Tibial nerve (tissue), 4 donors: ENCODE measurements at regions not wholly inside any gene's neighbourhood (a gene's known extent, or its start where the extent isn't known, plus 50 kb on each side); places are given as distances from the start of the nearest gene placed in this dataset.

Source experiments
- EP300 ChIP-seq, 2 donors: sonication (generic); formaldehyde crosslinking; IDR thresholded peaks; one replicate each; pipeline ENCODE4 v1.6.1; 2017; ENCODE audit warnings: antibody characterized with exemption in 2 of 2, mild to moderate bottlenecking in 1 of 2
- POLR2A ChIP-seq, 2 donors: fragments of 450-650 bp; IDR thresholded peaks; one replicate each; pipeline ENCODE4 v1.6.1; 2017; ENCODE audit warnings: antibody characterized with exemption in 2 of 2, mild to moderate bottlenecking in 2 of 2, moderate library complexity in 2 of 2
- TF ChIP-seq, protein P1 (sequence below), 5 experiments: fragments of 200-600 bp in 3 of 5; fragments of 450-650 bp in 2 of 5; sonication (generic) in 3 of 5; IDR thresholded peaks; one replicate each; pipeline ENCODE4 v1.5.1; 2016 to 2019; ENCODE audit warnings: antibody characterized with exemption in 5 of 5, mild to moderate bottlenecking in 3 of 5, moderate library complexity in 2 of 5

DNA sequence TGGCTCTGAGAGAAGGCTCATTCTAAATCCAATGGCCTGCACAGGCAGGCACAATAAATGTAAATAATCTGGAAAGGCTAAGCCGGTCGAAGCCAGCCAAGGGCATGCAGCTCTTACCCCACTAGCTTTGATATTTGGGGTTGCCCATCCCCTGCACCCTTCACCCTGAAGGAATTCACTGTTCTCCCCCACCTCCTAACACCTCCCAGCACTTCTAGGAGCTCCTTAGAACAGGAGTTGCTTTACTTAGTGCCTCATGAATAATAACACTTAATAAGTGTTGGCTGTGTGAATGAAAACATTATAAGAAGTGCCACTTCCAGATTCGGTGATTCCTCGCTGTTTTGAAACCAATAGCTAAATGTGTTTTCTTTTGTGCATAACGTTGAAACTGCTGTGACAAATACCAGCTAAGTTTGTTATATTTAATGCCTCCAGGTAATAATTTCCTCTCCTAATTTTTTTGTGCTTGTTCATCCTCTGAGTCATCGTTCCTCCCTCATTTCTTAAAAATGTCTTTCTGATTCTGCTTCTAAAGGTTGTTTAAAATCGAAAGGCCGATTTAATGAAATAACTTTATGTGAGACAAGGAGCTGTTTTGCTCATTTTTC lies 458.8 kb downstream of the METTL4 start:
- TF ChIP-seq, protein P1, sequence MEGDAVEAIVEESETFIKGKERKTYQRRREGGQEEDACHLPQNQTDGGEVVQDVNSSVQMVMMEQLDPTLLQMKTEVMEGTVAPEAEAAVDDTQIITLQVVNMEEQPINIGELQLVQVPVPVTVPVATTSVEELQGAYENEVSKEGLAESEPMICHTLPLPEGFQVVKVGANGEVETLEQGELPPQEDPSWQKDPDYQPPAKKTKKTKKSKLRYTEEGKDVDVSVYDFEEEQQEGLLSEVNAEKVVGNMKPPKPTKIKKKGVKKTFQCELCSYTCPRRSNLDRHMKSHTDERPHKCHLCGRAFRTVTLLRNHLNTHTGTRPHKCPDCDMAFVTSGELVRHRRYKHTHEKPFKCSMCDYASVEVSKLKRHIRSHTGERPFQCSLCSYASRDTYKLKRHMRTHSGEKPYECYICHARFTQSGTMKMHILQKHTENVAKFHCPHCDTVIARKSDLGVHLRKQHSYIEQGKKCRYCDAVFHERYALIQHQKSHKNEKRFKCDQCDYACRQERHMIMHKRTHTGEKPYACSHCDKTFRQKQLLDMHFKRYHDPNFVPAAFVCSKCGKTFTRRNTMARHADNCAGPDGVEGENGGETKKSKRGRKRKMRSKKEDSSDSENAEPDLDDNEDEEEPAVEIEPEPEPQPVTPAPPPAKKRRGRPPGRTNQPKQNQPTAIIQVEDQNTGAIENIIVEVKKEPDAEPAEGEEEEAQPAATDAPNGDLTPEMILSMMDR (IDR thresholded peaks at IDR 0.05), result no peak
- TF ChIP-seq POLR2A (IDR thresholded peaks at IDR 0.05) (no peak), EP300 (IDR thresholded peaks at IDR 0.05) (no peak)
